ENCODE measurements at regions not wholly inside any gene's neighbourhood (a gene's known extent, or its start where the extent isn't known, plus 50 kb on each side); places are given as distances from the start of the nearest gene placed in this dataset.

DNA sequence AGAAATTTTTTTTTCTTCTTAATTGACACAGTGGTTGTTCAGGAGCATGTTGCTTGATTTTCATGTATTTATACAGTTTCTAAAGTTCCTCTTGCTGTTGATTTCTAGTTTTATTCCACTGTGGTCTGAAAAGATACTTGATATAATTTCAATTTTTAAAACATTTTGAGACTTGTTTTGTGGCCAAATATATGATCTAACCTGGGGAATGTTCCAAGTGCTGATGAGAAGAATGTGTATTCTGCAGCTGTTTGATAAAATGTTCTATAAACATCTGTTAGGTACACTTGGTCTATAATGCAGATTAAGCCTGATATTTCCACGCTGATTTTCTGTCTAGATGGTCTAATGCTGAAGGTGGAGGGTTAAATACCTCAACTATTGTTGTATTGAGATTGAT is 151.4 kb upstream of the IFNG-AS1 start:
- H3K27me3 ChIP-seq (replicated peaks in 1 of 7): no peaks in the 10 kb centered on the region
- no peaks in the 10 kb centered on the region for H3K36me3 ChIP-seq
- intact Hi-C loops (cut with DNase I; ENCODE audit: low total_unique reads): no loop called here
- WGBS, 5 donors: 76 to 89% (median 81%) methylated on average over 1 of the region's 1 CpG
- TF ChIP-seq POLR2AphosphoS5 (IDR thresholded peaks at IDR 0.05) (no peak), POLR2A (IDR thresholded peaks at IDR 0.05) (no peak)
- TF ChIP-seq, protein P1, sequence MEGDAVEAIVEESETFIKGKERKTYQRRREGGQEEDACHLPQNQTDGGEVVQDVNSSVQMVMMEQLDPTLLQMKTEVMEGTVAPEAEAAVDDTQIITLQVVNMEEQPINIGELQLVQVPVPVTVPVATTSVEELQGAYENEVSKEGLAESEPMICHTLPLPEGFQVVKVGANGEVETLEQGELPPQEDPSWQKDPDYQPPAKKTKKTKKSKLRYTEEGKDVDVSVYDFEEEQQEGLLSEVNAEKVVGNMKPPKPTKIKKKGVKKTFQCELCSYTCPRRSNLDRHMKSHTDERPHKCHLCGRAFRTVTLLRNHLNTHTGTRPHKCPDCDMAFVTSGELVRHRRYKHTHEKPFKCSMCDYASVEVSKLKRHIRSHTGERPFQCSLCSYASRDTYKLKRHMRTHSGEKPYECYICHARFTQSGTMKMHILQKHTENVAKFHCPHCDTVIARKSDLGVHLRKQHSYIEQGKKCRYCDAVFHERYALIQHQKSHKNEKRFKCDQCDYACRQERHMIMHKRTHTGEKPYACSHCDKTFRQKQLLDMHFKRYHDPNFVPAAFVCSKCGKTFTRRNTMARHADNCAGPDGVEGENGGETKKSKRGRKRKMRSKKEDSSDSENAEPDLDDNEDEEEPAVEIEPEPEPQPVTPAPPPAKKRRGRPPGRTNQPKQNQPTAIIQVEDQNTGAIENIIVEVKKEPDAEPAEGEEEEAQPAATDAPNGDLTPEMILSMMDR (IDR thresholded peaks at IDR 0.05 in 8 of 11, conservative IDR thresholded peaks at IDR 0.05 in 3 of 11): no peak
- no peak for DNase-seq
- peaks cover 0 to 42% (median 18%) of the 10 kb centered on the region in 8 donors for H3K9me3 ChIP-seq
- no peaks in the 10 kb centered on the region for H3K4me1 ChIP-seq
- no peak overlapping the region for H3K27ac ChIP-seq
- H3K4me3 ChIP-seq: no peak overlapping the region

DNA sequence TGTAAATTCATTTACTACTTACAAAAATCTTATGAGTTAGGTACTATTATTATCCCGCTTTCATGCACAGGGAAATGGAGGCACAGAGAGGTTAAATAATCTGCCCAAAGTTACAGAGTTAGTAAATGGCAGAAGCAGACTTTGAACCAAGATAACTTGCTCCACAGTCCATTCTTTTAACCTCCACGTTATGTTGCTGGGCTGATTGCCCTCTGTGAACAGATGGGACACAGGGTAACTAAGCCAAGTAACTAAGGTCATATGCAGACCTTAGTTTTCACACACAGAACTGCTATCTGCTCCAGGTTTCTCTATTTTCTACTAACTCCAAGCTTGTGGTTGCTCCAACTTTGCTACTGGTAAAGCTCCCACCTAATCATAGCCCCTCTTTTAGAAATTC is 147.1 kb upstream of the IFNG-AS1 start:
- TF ChIP-seq POLR2AphosphoS5 (IDR thresholded peaks at IDR 0.05) (no peak), POLR2A (IDR thresholded peaks at IDR 0.05) (no peak)
- TF ChIP-seq, protein P1 (IDR thresholded peaks at IDR 0.05 in 8 of 11, conservative IDR thresholded peaks at IDR 0.05 in 3 of 11): no peak
- Histone ChIP-seq H3K9me3 (peaks cover 0 to 29% (median 15%) of the 10 kb centered on the region in 8 donors), H3K4me1 (no peaks in the 10 kb centered on the region), H3K27ac (no peak overlapping the region), H3K27me3 (replicated peaks in 1 of 7) (no peaks in the 10 kb centered on the region), H3K4me3 (no peak overlapping the region), H3K36me3 (no peaks in the 10 kb centered on the region)
- WGBS, 5 donors: 81 to 95% (median 87%) methylated on average over 2 of the region's 2 CpGs
- intact Hi-C loops (cut with DNase I; ENCODE audit: low total_unique reads): no loop called here
- DNase-seq: no peak

DNA sequence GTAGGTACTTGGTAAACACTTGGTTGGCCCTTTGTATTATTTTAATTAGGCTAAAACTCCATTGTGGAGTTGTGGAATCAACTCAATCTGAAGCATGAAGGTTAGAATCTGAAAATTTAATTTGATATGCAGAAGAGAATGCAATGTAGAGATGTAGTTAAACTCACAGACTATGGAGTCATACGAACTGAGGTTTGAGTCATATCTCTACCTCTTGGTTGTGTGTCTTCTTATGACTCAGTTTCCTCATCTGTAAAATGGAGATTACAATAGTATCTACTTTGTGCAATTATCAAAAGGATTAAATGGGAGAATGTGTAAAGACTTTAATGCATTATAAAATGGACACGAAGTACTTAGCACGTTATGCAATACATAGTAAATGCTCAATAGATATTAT is 146.0 kb upstream of the IFNG-AS1 start:
- Histone ChIP-seq H3K36me3 (no peaks in the 10 kb centered on the region), H3K27ac (no peak overlapping the region), H3K9me3 (peaks cover 0 to 22% (median 11%) of the 10 kb centered on the region in 8 donors), H3K4me1 (no peaks in the 10 kb centered on the region), H3K4me3 (no peak overlapping the region), H3K27me3 (replicated peaks in 1 of 7) (no peaks in the 10 kb centered on the region)
- WGBS, 5 donors: 84 to 89% (median 86%) methylated on average over 3 of the region's 3 CpGs
- intact Hi-C loops (cut with DNase I; ENCODE audit: low total_unique reads): no loop called here
- no peak for DNase-seq
- TF ChIP-seq POLR2A (IDR thresholded peaks at IDR 0.05) (no peak), POLR2AphosphoS5 (IDR thresholded peaks at IDR 0.05) (no peak)
- TF ChIP-seq, protein P1 (IDR thresholded peaks at IDR 0.05 in 8 of 11, conservative IDR thresholded peaks at IDR 0.05 in 3 of 11): no peak

- Histone ChIP-seq H3K9me3 (peaks cover 0 to 7% (median 0%) of the 10 kb centered on the region in 8 donors), H3K27me3 (replicated peaks in 1 of 7) (no peaks in the 10 kb centered on the region), H3K4me3 (no peak overlapping the region), H3K27ac (no peak overlapping the region), H3K4me1 (no peaks in the 10 kb centered on the region), H3K36me3 (no peaks in the 10 kb centered on the region)
- no peak for DNase-seq
- TF ChIP-seq, protein P1 (IDR thresholded peaks at IDR 0.05 in 8 of 11, conservative IDR thresholded peaks at IDR 0.05 in 3 of 11): no peak
- TF ChIP-seq POLR2AphosphoS5 (IDR thresholded peaks at IDR 0.05) (no peak), POLR2A (IDR thresholded peaks at IDR 0.05) (no peak)
- WGBS, 5 donors: 71 to 86% (median 74%) methylated on average over 2 of the region's 2 CpGs
- intact Hi-C loops (cut with DNase I; ENCODE audit: low total_unique reads): no loop called here
Measured at GRCh38 chr12:67852701-67853100, 136.5 kb upstream of the IFNG-AS1 start.

Measured in spleen (tissue), 11 donors.